ENCODE measurements at regions not wholly inside any gene's neighbourhood (a gene's known extent, or its start where the extent isn't known, plus 50 kb on each side); places are given as distances from the start of the nearest gene placed in this dataset.

- TF ChIP-seq SUZ12 (IDR thresholded peaks at IDR 0.05): no peak
- TF ChIP-seq ARNT (IDR thresholded peaks at IDR 0.05): no peak
- no peak for TF ChIP-seq CTBP1 (IDR thresholded peaks at IDR 0.05; ENCODE audit: borderline replicate concordance)
- no peak for TF ChIP-seq BHLHE40 (IDR thresholded peaks at IDR 0.05; ENCODE audit: borderline replicate concordance)
- no peak for TF ChIP-seq LEF1 (IDR thresholded peaks at IDR 0.05; ENCODE audit: borderline replicate concordance)
- no peak for TF ChIP-seq ELF4 (IDR thresholded peaks at IDR 0.05)
- no peak for TF ChIP-seq ZNF384 (IDR thresholded peaks at IDR 0.05)
- no peak for TF ChIP-seq FOXA1 (IDR thresholded peaks at IDR 0.05)
- TF ChIP-seq PKNOX1 (IDR thresholded peaks at IDR 0.05): no peak
- no peak for TF ChIP-seq L3MBTL2 (conservative IDR thresholded peaks at IDR 0.05)
- no peak for TF ChIP-seq FOXM1 (IDR thresholded peaks at IDR 0.05; ENCODE audit: borderline replicate concordance)
- no peak for TF ChIP-seq HDGF (IDR thresholded peaks at IDR 0.05; ENCODE audit: borderline replicate concordance)
- no peak for TF ChIP-seq SP1 (IDR thresholded peaks at IDR 0.05)
- no peak for TF ChIP-seq TARDBP (IDR thresholded peaks at IDR 0.05)
- no peak for DNase-seq (ENCODE audit: extremely low spot score)
- POLR2A ChIA-PET: interaction anchor here (1.2 to 1.5 kb wide), 3 partner anchors 11 to 218 kb away, joined by 3 to 4 read pairs (median 3); no protein-coding TSS in a partner anchor
- CTCF ChIA-PET: interaction anchor here (1.0 to 1.7 kb wide), 2 partner anchors 15 to 40 kb away, joined by 4 to 6 read pairs; no protein-coding TSS in a partner anchor
These were observed 122.8 kb upstream of the MTNR1B start for GRCh38 chr11:92846491-92847125.

DNA sequence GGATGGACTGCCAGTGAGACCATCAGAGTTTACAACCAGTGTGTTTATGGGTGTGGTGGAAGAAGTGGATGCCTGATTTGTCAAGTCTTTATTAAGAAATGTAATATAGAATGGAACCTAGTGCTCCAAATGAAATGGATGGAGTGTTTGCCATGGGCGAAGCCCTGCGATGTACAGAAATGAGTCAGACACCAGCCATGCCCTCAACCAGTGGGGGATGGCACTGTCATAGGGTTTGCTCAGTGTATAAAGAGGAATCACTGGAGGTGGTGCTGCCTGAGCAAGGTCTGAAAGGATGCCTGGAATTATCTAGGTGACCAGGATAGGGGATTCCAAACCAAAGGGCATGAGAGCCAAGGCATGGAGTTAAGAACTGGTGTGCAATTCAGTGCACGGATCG, 120.9 kb upstream of the MTNR1B start:
- ChIA-PET POLR2A (no interaction called here), CTCF (interaction anchor here (1.2 kb wide), 1 partner anchor 13 kb away, joined by 4 read pairs; no protein-coding TSS in a partner anchor)
- TF ChIP-seq FOXK2 (IDR thresholded peaks at IDR 0.05): no peak
- no peak for TF ChIP-seq ELF4 (IDR thresholded peaks at IDR 0.05)
- no peak for TF ChIP-seq LEF1 (IDR thresholded peaks at IDR 0.05; ENCODE audit: borderline replicate concordance)
- DNase-seq (ENCODE audit: extremely low spot score): no peak

- ChIA-PET POLR2A (no interaction called here), CTCF (interaction anchor here (0.8 to 1.3 kb wide), 2 partner anchors 8 to 11 kb away, joined by 3 to 4 read pairs; no protein-coding TSS in a partner anchor)
- peak; percentile 34 for TF ChIP-seq PKNOX1 (IDR thresholded peaks at IDR 0.05)
- TF ChIP-seq ELF4 (IDR thresholded peaks at IDR 0.05): no peak
- DNase-seq (ENCODE audit: extremely low spot score): no peak
These were observed 119.1 kb upstream of the MTNR1B start for GRCh38 chr11:92850296-92850826.

GRCh38 chr11:92852229-92852628, 117.2 kb upstream of the MTNR1B start:
- ChIA-PET CTCF (no interaction called here), POLR2A (no interaction called here)
- DNase-seq (ENCODE audit: extremely low spot score): no peak
- TF ChIP-seq FOXK2 (IDR thresholded peaks at IDR 0.05) (no peak), L3MBTL2 (conservative IDR thresholded peaks at IDR 0.05) (no peak), SP1 (IDR thresholded peaks at IDR 0.05) (no peak), BHLHE40 (IDR thresholded peaks at IDR 0.05; ENCODE audit: borderline replicate concordance) (no peak), ELF4 (IDR thresholded peaks at IDR 0.05) (no peak), LEF1 (IDR thresholded peaks at IDR 0.05; ENCODE audit: borderline replicate concordance) (no peak), ZNF384 (IDR thresholded peaks at IDR 0.05) (no peak), NFRKB (IDR thresholded peaks at IDR 0.05) (no peak), ARNT (IDR thresholded peaks at IDR 0.05) (no peak), PKNOX1 (IDR thresholded peaks at IDR 0.05) (no peak), SUZ12 (IDR thresholded peaks at IDR 0.05) (no peak), FOXA1 (IDR thresholded peaks at IDR 0.05) (no peak), CTBP1 (IDR thresholded peaks at IDR 0.05; ENCODE audit: borderline replicate concordance) (no peak), FOXM1 (IDR thresholded peaks at IDR 0.05; ENCODE audit: borderline replicate concordance) (no peak), HDGF (IDR thresholded peaks at IDR 0.05; ENCODE audit: borderline replicate concordance) (no peak)

GRCh38 chr11:92852946-92853345, 116.5 kb upstream of the MTNR1B start:
- CTCF ChIA-PET: no interaction called here

GRCh38 chr11:92854162-92854561, 115.3 kb upstream of the MTNR1B start:
- TF ChIP-seq LEF1 (IDR thresholded peaks at IDR 0.05; ENCODE audit: borderline replicate concordance): no peak
- no peak for TF ChIP-seq HDGF (IDR thresholded peaks at IDR 0.05; ENCODE audit: borderline replicate concordance)
- TF ChIP-seq PKNOX1 (IDR thresholded peaks at IDR 0.05): no peak
- TF ChIP-seq SP1 (IDR thresholded peaks at IDR 0.05): no peak
- TF ChIP-seq BHLHE40 (IDR thresholded peaks at IDR 0.05; ENCODE audit: borderline replicate concordance): no peak
- no peak for TF ChIP-seq SUZ12 (IDR thresholded peaks at IDR 0.05)
- no peak for TF ChIP-seq ZNF384 (IDR thresholded peaks at IDR 0.05)
- no peak for TF ChIP-seq FOXA1 (IDR thresholded peaks at IDR 0.05)
- TF ChIP-seq L3MBTL2 (conservative IDR thresholded peaks at IDR 0.05): no peak
- no peak for TF ChIP-seq NFRKB (IDR thresholded peaks at IDR 0.05)
- no peak for TF ChIP-seq FOXK2 (IDR thresholded peaks at IDR 0.05)
- no peak for TF ChIP-seq TARDBP (IDR thresholded peaks at IDR 0.05)
- TF ChIP-seq FOXM1 (IDR thresholded peaks at IDR 0.05; ENCODE audit: borderline replicate concordance): no peak
- no peak for TF ChIP-seq ELF4 (IDR thresholded peaks at IDR 0.05)
- no peak for TF ChIP-seq ARNT (IDR thresholded peaks at IDR 0.05)
- no peak for TF ChIP-seq CTBP1 (IDR thresholded peaks at IDR 0.05; ENCODE audit: borderline replicate concordance)
- ChIA-PET POLR2A (interaction anchor here (0.6 to 1.9 kb wide), 2 partner anchors 9 to 124 kb away, joined by 3 to 9 read pairs; no protein-coding TSS in a partner anchor), CTCF (no interaction called here)
- DNase-seq (ENCODE audit: extremely low spot score): no peak

More at GRCh38 chr11:92852946-92853345, 116.5 kb upstream of the MTNR1B start:
- DNase-seq (ENCODE audit: extremely low spot score): no peak
- no peak for TF ChIP-seq ELF4 (IDR thresholded peaks at IDR 0.05)
- no peak for TF ChIP-seq LEF1 (IDR thresholded peaks at IDR 0.05; ENCODE audit: borderline replicate concordance)
- no peak for TF ChIP-seq NFRKB (IDR thresholded peaks at IDR 0.05)
- no peak for TF ChIP-seq FOXK2 (IDR thresholded peaks at IDR 0.05)
- TF ChIP-seq FOXM1 (IDR thresholded peaks at IDR 0.05; ENCODE audit: borderline replicate concordance): no peak
- no peak for TF ChIP-seq BHLHE40 (IDR thresholded peaks at IDR 0.05; ENCODE audit: borderline replicate concordance)
- TF ChIP-seq FOXA1 (IDR thresholded peaks at IDR 0.05): no peak
- POLR2A ChIA-PET: no interaction called here

Measured in HEK293T (cell line).